T-cell (primary cell): ENCODE measurements at regions not wholly inside any gene's neighbourhood (a gene's known extent, or its start where the extent isn't known, plus 50 kb on each side); places are given as distances from the start of the nearest gene placed in this dataset.
"Not testable (repeated sequence)": the region's sequence is repeated elsewhere in the genome, so short reads cannot be mapped to it uniquely, and the experiment has no call there.

Source experiments
- ATAC-seq, 4 experiments: fragments of 200-7000 bp in 3 of 4; fragments of 150-1000 bp in 1 of 4; cut with Tn5 transposase; replicated peaks in 1 of 4; 1 replicate in 3 of 4; 2 replicates in 1 of 4; pipeline ENCODE4 v1.10.0; 2021; ENCODE audit warnings: moderate library complexity in 3 of 4, mild to moderate bottlenecking in 2 of 4, moderate number of reproducible peaks in 1 of 4
- CTCF ChIA-PET, 2 donors: fragments of 300-600 bp; sonication (Branson Sonifier 250); formaldehyde crosslinking; loops; one replicate each; lab custom pipeline; 2022; ENCODE audit warnings: antibody characterized with exemption in 2 of 2; lab: Charles Lee
- POLR2A ChIA-PET, 2 donors: fragments of 300-600 bp; sonication (Branson Sonifier 250); formaldehyde crosslinking; loops; one replicate each; lab custom pipeline; 2022; ENCODE audit warnings: antibody characterized with exemption in 2 of 2; lab: Charles Lee
- DNase-seq, 35 experiments: peaks; one replicate each; pipeline versions ENCODE4 v3.0.0 to v3.0.0-alpha.2; 2013 to 2023
- H3K27ac ChIP-seq: one replicate; pipeline ENCODE4 v1.5.1; 2013; ENCODE audit warnings: low read length
- H3K27me3 ChIP-seq, 2 experiments: replicated peaks in 1 of 2; 1 replicate in 1 of 2; 2 replicates in 1 of 2; pipeline versions ENCODE4 v1.6.1 to v1.7.0; 2013; ENCODE audit warnings: low read length in 1 of 2, mixed read lengths in 1 of 2; ENCODE audit not compliant: control insufficient read depth in 2 of 2, insufficient read depth in 2 of 2; ENCODE audit errors: extremely low read depth in 1 of 2
- H3K36me3 ChIP-seq, 2 donors: 1 replicate in 1 of 2; 2 replicates in 1 of 2; pipeline versions ENCODE4 v1.6.1 to v1.7.0; 2013; ENCODE audit warnings: low read length in 1 of 2; ENCODE audit not compliant: control insufficient read depth in 2 of 2, insufficient read depth in 1 of 2; ENCODE audit errors: extremely low read depth in 1 of 2
- H3K4me1 ChIP-seq, 2 experiments: 1 replicate in 1 of 2; 2 replicates in 1 of 2; pipeline versions ENCODE4 v1.6.1 to v1.7.0; 2013; ENCODE audit warnings: low read length in 2 of 2, mixed read lengths in 1 of 2; ENCODE audit not compliant: insufficient read depth in 2 of 2, control insufficient read depth in 1 of 2; ENCODE audit errors: extremely low read depth in 1 of 2
- H3K4me3 ChIP-seq, 2 donors: 1 replicate in 1 of 2; 2 replicates in 1 of 2; pipeline versions ENCODE4 v1.5.1 to v1.7.0; 2013; ENCODE audit warnings: mild to moderate bottlenecking in 2 of 2, low read length in 1 of 2, moderate library complexity in 1 of 2; ENCODE audit not compliant: control insufficient read depth in 1 of 2; ENCODE audit errors: extremely low read depth in 1 of 2
- H3K9me3 ChIP-seq: 2 replicates; pipeline ENCODE4 v1.7.0; 2013
- H3K27ac Mint-ChIP-seq, 2 donors: one replicate each; pipeline ENCODE4 v1.8.0; 2020 to 2021; ENCODE audit warnings: mild to moderate bottlenecking in 2 of 2, mixed read lengths in 2 of 2
- H3K27me3 Mint-ChIP-seq, 2 donors: one replicate each; pipeline ENCODE4 v1.8.0; 2021 to 2022; ENCODE audit warnings: mixed read lengths in 2 of 2
- H3K36me3 Mint-ChIP-seq: one replicate; pipeline ENCODE4 v1.8.0; 2021; ENCODE audit warnings: mixed read lengths
- H3K4me1 Mint-ChIP-seq, 3 donors: one replicate each; pipeline ENCODE4 v1.8.0; 2020 to 2022; ENCODE audit warnings: mixed read lengths in 3 of 3, mild to moderate bottlenecking in 1 of 3
- H3K4me3 Mint-ChIP-seq, 3 donors: one replicate each; pipeline ENCODE4 v1.8.0; 2020 to 2022; ENCODE audit warnings: mild to moderate bottlenecking in 3 of 3, mixed read lengths in 3 of 3, moderate library complexity in 3 of 3
- H3K9me3 Mint-ChIP-seq, 3 donors: one replicate each; pipeline ENCODE4 v1.8.0; 2020 to 2022; ENCODE audit warnings: mixed read lengths in 3 of 3
- WGBS: methylation state at CpG from one replicate; pipeline ENCODE4 v1.1.5; 2013; ENCODE audit warnings: missing lambda C conversion rate; ENCODE audit not compliant: insufficient coverage; 5-methylcytosine and 5-hydroxymethylcytosine counted together

GRCh38 chr4:186982160-186982559, 258.5 kb upstream of the FAT1 start:
- Histone ChIP-seq H3K27me3 (no peaks in the 10 kb centered on the region), H3K9me3 (no peaks in the 10 kb centered on the region), H3K4me3 (no peak overlapping the region), H3K36me3 (no peaks in the 10 kb centered on the region), H3K4me1 (no peaks in the 10 kb centered on the region), H3K27ac (no peak overlapping the region)
- no peak for DNase-seq
- H3K36me3 Mint-ChIP-seq, result no peaks in the 10 kb centered on the region
- ChIA-PET POLR2A (no interaction called here), CTCF (no interaction called here)
- no peaks in the 10 kb centered on the region for H3K4me1 Mint-ChIP-seq
- peaks cover 8 to 10% (median 9%) of the 10 kb centered on the region in 3 donors for H3K9me3 Mint-ChIP-seq
- H3K27ac Mint-ChIP-seq, result no peak overlapping the region
- H3K4me3 Mint-ChIP-seq, result no peak overlapping the region
- ATAC-seq, result no peak
- 37% methylated on average over 3 of the region's 7 CpGs for WGBS
- H3K27me3 Mint-ChIP-seq, result no peaks in the 10 kb centered on the region

GRCh38 chr4:186984105-186984644, 260.5 kb upstream of the FAT1 start:
- no peaks in the 10 kb centered on the region for H3K4me1 Mint-ChIP-seq
- Histone ChIP-seq H3K4me3 (no peak overlapping the region), H3K9me3 (no peaks in the 10 kb centered on the region), H3K4me1 (no peaks in the 10 kb centered on the region), H3K36me3 (no peaks in the 10 kb centered on the region), H3K27me3 (no peaks in the 10 kb centered on the region), H3K27ac (no peak overlapping the region)
- peaks cover 10 to 15% (median 12%) of the 10 kb centered on the region in 3 donors for H3K9me3 Mint-ChIP-seq
- POLR2A ChIA-PET, result no interaction called here
- no peak overlapping the region for H3K27ac Mint-ChIP-seq
- ATAC-seq (no peak), DNase-seq (no peak)
- WGBS, result 61% methylated on average over 6 of the region's 7 CpGs
- CTCF ChIA-PET, result no interaction called here
- no peaks in the 10 kb centered on the region for H3K27me3 Mint-ChIP-seq
- H3K36me3 Mint-ChIP-seq, result no peaks in the 10 kb centered on the region
- no peak overlapping the region for H3K4me3 Mint-ChIP-seq

- Mint-ChIP-seq H3K9me3 (peaks cover 2 to 10% (median 6%) of the 10 kb centered on the region in 3 donors), H3K27me3 (no peaks in the 10 kb centered on the region), H3K27ac (no peak overlapping the region), H3K4me1 (no peaks in the 10 kb centered on the region), H3K36me3 (no peaks in the 10 kb centered on the region), H3K4me3 (no peak overlapping the region)
- H3K4me3 ChIP-seq, result no peak overlapping the region
- no CpG with 5 or more reads among the region's 3 CpGs for WGBS
- no peak overlapping the region for H3K27ac ChIP-seq
- no peaks in the 10 kb centered on the region for H3K9me3 ChIP-seq
- ChIA-PET CTCF (no interaction called here), POLR2A (no interaction called here)
- H3K36me3 ChIP-seq, result no peaks in the 10 kb centered on the region
- no peaks in the 10 kb centered on the region for H3K4me1 ChIP-seq
- no peak for ATAC-seq
- no peaks in the 10 kb centered on the region for H3K27me3 ChIP-seq
- no peak for DNase-seq
Measured at GRCh38 chr4:186999686-187000085, 276.0 kb upstream of the FAT1 start.

- no peak overlapping the region for H3K4me3 Mint-ChIP-seq
- 88% methylated on average over 1 of the region's 2 CpGs for WGBS
- CTCF ChIA-PET, result no interaction called here
- POLR2A ChIA-PET, result no interaction called here
- ATAC-seq (no peak), DNase-seq (no peak)
- no peaks in the 10 kb centered on the region for H3K9me3 ChIP-seq
- no peak overlapping the region for H3K4me3 ChIP-seq
- no peaks in the 10 kb centered on the region for H3K36me3 Mint-ChIP-seq
- no peaks in the 10 kb centered on the region for H3K4me1 Mint-ChIP-seq
- H3K4me1 ChIP-seq, result no peaks in the 10 kb centered on the region
- peaks cover 4 to 10% (median 6%) of the 10 kb centered on the region in 3 donors for H3K9me3 Mint-ChIP-seq
- H3K27ac Mint-ChIP-seq, result no peak overlapping the region
- no peaks in the 10 kb centered on the region for H3K27me3 Mint-ChIP-seq
- no peaks in the 10 kb centered on the region for H3K27me3 ChIP-seq
- no peaks in the 10 kb centered on the region for H3K36me3 ChIP-seq
- no peak overlapping the region for H3K27ac ChIP-seq
Measured at GRCh38 chr4:187000281-187000680, 276.6 kb upstream of the FAT1 start.

GRCh38 chr4:187002133-187002532, 278.5 kb upstream of the FAT1 start:
- CTCF ChIA-PET, H3K4me1 Mint-ChIP-seq, H3K27me3 Mint-ChIP-seq, H3K27ac Mint-ChIP-seq, H3K4me1 ChIP-seq, H3K27ac ChIP-seq, H3K36me3 ChIP-seq, POLR2A ChIA-PET, H3K4me3 ChIP-seq, ATAC-seq, DNase-seq, H3K9me3 Mint-ChIP-seq, H3K27me3 ChIP-seq, H3K9me3 ChIP-seq, H3K4me3 Mint-ChIP-seq, H3K36me3 Mint-ChIP-seq: not testable (repeated sequence)
- 88% methylated on average over 4 of the region's 6 CpGs for WGBS

- no CpG with 5 or more reads among the region's 2 CpGs for WGBS
- POLR2A ChIA-PET, result no interaction called here
- H3K27ac Mint-ChIP-seq, result no peak overlapping the region
Measured at GRCh38 chr4:187004628-187005027, 281.0 kb upstream of the FAT1 start.

GRCh38 chr4:187006189-187006618, 282.5 kb upstream of the FAT1 start:
- Histone ChIP-seq H3K9me3 (no peaks in the 10 kb centered on the region), H3K4me1 (no peaks in the 10 kb centered on the region), H3K27me3 (no peaks in the 10 kb centered on the region), H3K4me3 (no peak overlapping the region), H3K36me3 (no peaks in the 10 kb centered on the region), H3K27ac (no peak overlapping the region)
- Mint-ChIP-seq H3K4me1 (no peaks in the 10 kb centered on the region), H3K36me3 (no peaks in the 10 kb centered on the region), H3K27ac (no peak overlapping the region), H3K27me3 (no peaks in the 10 kb centered on the region), H3K4me3 (no peak overlapping the region), H3K9me3 (peaks cover 0 to 5% (median 4%) of the 10 kb centered on the region in 3 donors)
- DNase-seq (no peak), ATAC-seq (no peak)
- ChIA-PET CTCF (no interaction called here), POLR2A (no interaction called here)
- WGBS, result no CpG with 5 or more reads among the region's 3 CpGs

More at GRCh38 chr4:187004628-187005027, 281.0 kb upstream of the FAT1 start:
- H3K36me3 ChIP-seq, result no peaks in the 10 kb centered on the region
- CTCF ChIA-PET, result no interaction called here
- no peak for ATAC-seq
- H3K27me3 ChIP-seq, result no peaks in the 10 kb centered on the region
- H3K36me3 Mint-ChIP-seq, result no peaks in the 10 kb centered on the region
- H3K9me3 ChIP-seq, result no peaks in the 10 kb centered on the region
- H3K27me3 Mint-ChIP-seq, result no peaks in the 10 kb centered on the region
- no peaks in the 10 kb centered on the region for H3K4me1 Mint-ChIP-seq
- H3K27ac ChIP-seq, result no peak overlapping the region
- H3K4me3 ChIP-seq, result no peak overlapping the region
- H3K4me3 Mint-ChIP-seq, result no peak overlapping the region
- H3K9me3 Mint-ChIP-seq, result peaks cover 0 to 6% (median 4%) of the 10 kb centered on the region in 3 donors
- H3K4me1 ChIP-seq, result no peaks in the 10 kb centered on the region
- no peak for DNase-seq
